GM12873 (cell line): ENCODE measurements at regions not wholly inside any gene's neighbourhood (a gene's known extent, or its start where the extent isn't known, plus 50 kb on each side); places are given as distances from the start of the nearest gene placed in this dataset.

Experiments used
- TF ChIP-seq, protein P1 (sequence below): IDR thresholded peaks from 2 replicates; pipeline ENCODE4 v1.5.1; 2012; ENCODE audit warnings: low read depth, mild to moderate bottlenecking, moderate library complexity, low read length, control low read depth; ENCODE audit not compliant: insufficient read depth; ENCODE audit errors: missing control alignments

DNA sequence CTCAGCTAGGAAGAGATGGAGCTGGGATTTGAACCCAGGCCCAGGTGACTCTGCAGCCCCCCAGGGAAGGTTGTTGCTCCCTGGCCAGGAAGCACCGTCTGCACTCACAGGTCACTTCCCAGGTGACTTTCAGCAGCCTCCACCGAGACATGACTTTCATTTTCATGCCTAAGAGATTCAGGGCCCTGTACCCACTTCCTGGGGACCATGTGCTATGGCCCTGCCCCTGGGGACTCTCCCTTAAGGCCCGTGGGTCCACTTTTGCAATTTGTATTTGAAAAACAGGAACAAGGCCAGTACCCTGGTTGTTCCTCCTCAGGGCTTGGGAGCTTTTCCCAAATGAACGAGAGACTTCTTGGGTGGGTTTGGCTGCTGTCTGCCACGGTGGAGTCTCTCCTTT lies 191.0 kb downstream of the IRF8 start:
- TF ChIP-seq, protein P1, sequence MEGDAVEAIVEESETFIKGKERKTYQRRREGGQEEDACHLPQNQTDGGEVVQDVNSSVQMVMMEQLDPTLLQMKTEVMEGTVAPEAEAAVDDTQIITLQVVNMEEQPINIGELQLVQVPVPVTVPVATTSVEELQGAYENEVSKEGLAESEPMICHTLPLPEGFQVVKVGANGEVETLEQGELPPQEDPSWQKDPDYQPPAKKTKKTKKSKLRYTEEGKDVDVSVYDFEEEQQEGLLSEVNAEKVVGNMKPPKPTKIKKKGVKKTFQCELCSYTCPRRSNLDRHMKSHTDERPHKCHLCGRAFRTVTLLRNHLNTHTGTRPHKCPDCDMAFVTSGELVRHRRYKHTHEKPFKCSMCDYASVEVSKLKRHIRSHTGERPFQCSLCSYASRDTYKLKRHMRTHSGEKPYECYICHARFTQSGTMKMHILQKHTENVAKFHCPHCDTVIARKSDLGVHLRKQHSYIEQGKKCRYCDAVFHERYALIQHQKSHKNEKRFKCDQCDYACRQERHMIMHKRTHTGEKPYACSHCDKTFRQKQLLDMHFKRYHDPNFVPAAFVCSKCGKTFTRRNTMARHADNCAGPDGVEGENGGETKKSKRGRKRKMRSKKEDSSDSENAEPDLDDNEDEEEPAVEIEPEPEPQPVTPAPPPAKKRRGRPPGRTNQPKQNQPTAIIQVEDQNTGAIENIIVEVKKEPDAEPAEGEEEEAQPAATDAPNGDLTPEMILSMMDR: no peak

DNA sequence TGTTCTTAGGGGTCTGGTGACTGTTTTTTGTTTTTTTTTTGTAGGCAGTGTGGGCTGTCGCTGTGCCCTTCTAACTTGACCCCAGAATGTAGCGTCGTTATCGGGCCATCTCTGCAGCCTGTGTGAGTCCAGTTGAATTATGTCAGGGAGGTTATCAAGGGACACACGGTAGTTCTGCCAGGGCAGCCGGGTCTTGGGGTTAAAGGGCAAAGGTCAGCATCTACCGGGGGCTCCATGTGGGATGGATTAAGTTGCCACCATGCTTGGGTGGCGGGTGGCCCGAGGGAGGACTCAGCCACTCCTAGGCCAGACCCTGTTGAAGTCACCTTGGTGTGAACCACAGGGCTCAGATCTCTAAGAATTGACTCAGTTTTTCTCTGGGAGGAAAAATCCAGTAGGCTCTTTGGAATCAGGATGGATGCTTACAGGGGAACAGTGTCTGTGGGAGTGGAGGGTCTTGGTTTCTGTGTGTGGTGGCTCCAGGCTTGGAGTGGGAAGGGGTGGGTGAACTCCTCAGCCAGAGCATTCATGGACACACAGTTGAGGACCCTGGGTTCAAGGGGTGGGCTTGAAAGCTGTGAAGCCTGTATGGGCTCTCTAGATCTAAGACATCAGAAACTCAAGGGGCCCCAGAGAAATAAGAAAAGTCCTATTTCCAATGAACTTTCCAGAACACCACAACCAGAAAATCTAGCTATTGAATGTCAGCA lies 191.7 kb downstream of the IRF8 start:
- TF ChIP-seq, protein P1: no peak

DNA sequence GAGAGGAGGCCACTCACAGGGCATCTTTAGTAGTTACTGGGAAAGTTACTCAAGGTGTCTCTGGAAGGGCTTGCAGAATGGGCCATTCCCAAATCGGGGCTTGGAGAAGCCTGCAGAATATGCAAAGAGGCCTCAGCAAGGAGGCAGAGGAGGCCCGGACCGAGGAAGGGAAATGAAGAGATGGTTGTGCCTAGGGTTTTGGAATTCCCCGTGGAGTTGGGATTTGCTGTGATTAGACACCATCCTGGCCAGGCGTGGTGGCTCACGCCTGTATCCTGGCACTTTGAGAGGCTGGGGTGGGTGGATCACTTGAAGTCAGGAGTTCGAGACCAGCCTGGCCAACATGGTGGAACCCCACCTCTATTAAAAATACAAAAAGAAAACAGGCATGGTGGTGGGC lies 193.0 kb downstream of the IRF8 start:
- TF ChIP-seq, protein P1: no peak

DNA sequence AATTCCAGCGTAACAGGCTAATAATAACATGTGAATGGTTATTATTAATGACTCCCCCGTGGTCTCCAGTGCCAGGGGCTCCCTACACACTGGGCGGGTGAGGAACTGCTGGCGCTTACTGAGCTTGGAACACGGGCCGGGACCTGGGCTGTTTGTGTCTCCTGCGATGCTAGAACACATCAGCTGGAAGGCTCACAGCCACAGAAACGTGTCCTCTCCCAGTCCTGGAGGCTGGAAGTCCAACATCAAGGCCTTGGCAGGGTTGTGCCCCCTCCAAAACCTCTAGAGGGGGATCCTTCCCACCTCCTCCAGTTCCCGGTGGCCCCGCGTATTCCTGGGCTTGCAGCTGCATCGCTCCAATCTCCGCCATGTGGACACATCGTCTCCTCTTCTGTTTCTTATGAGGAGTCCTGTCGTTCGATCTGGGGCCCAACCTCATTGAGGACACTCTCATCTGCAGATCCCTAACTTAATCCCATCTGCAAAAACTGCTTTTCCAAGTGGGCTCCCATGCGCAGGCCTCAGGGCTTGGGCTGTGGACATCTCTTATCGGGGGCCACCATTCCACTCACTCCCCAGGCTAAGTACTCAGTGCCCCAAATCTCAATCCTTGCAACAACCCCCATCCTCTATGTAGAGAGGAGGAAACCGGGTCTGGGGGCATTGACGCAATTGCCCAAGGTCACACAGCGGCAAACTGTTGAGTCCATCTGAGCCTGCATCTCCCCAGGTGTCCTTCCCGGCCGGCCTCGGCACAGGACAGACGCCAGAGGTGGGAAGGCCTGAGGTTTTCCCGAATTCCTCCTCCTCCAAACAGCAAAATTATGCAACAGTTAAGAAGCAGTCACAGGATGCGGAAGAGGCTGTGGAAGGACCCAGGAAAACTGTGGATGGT lies 193.9 kb downstream of the IRF8 start:
- TF ChIP-seq, protein P1: no peak

DNA sequence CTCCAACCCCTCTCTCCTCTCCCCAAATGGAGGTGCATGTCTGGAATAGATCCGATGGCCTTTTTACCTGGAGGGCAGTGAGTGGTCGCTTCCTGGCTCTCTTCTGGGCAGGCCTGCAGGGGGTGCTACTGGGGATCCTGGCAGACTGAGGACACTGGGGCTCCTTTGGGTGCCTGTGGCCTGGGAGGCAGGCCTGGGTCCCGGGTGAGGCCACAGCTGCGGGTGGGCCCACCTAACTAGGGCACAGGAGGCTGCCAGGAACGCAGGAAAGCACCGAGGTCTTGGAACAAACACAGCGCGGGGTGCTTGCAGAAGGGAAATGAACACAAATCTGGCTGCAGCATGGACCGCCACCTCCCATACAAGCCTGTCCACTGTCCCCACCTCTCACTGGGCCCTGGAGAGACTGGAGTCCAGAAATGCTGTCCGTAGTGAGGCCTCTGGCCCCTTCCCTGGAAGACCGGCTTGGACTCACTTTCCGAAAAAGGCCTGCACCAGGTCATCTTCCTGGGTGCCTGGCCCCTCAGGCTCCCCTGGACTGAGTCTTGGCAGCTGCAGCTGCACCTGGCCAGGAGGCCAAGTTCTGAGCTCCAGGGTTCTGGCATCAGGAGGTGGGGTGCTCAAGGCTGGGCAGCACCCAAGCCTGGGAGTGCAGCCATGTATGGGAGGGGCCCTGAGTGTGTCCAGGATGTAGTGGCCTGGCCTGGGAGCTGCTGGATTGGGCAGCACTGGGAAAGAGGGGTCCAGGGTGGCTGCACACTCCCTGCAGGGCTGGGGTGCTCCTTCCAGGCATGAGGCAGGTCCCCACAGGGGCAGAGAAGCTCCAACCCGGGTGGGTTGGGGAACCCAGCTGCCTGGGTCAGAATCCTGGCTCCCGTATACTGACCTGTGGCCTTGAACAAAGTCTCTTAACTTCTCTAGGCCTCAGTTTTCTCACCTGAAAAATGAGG lies 195.1 kb downstream of the IRF8 start:
- TF ChIP-seq, protein P1: peak; percentile 19

DNA sequence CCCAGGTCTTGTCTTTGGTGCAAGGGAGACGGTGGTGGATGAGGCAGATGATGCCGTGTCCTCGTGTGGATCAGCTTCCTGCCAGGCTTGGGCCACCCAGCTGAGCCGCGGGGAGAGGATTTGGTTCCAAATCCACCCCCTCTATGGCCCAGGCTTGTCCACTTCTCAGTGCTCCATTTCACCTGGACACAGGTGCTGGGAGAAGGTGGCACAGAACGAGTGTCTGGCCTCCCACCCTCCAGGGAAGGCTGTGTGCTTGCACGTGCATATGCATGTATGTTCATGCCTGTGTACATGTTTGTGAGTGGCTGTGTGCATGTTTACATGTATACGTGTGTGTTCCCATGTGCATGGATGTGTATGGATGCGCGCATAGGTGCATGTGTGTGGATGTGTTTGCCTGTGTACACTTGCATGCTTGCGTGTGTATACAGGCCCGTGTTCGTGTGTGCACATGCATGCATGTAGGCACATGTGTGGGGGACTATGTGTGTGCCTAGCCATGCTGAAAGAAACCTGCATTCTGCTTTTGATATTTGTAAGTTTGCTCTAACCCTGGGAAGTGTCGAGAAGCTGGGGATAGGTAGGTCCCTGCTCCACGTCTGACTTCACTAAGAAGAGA lies 196.3 kb downstream of the IRF8 start:
- TF ChIP-seq, protein P1: no peak
